Colonic mucosa (tissue), 4 donors: ENCODE measurements at regions not wholly inside any gene's neighbourhood (a gene's known extent, or its start where the extent isn't known, plus 50 kb on each side); places are given as distances from the start of the nearest gene placed in this dataset.

Experiments
- DNase-seq: peaks from one replicate; pipeline ENCODE4 v3.0.0-alpha.2; 2020
- H3K27ac ChIP-seq: fragments of 200-600 bp; one replicate; pipeline ENCODE4 v1.8.0; 2021
- H3K27me3 ChIP-seq: fragments of 200-600 bp; one replicate; pipeline ENCODE4 v1.8.0; 2021
- H3K36me3 ChIP-seq: fragments of 200-600 bp; one replicate; pipeline ENCODE4 v1.8.0; 2021
- H3K4me1 ChIP-seq: fragments of 200-600 bp; one replicate; pipeline ENCODE4 v1.8.0; 2021; ENCODE audit warnings: mild to moderate bottlenecking
- H3K4me3 ChIP-seq: fragments of 200-600 bp; one replicate; pipeline ENCODE4 v1.8.0; 2021
- H3K9ac ChIP-seq, 2 donors: one replicate each; pipeline ENCODE4 v1.7.0; 2013; ENCODE audit warnings: control low read depth in 2 of 2, low read depth in 2 of 2, low read length in 2 of 2
- H3K9me3 ChIP-seq: fragments of 200-600 bp; one replicate; pipeline ENCODE4 v1.8.0; 2021
- intact Hi-C: fragments of 100-400 bp; cut with DNase I; formaldehyde crosslinking; loops from one replicate; pipeline ENCODE4 v1.14.1; 2022
- TF ChIP-seq, protein P1 (sequence below): fragments of 200-600 bp; IDR thresholded peaks from one replicate; pipeline ENCODE4 v1.8.0; 2022; ENCODE audit warnings: antibody characterized with exemption, mild to moderate bottlenecking
- donor health status: healthy.
- donor health status: DM: no; HTN: no; CAD: no.
- donor health status: DM: no; HTN: no; CAD: no.

DNA sequence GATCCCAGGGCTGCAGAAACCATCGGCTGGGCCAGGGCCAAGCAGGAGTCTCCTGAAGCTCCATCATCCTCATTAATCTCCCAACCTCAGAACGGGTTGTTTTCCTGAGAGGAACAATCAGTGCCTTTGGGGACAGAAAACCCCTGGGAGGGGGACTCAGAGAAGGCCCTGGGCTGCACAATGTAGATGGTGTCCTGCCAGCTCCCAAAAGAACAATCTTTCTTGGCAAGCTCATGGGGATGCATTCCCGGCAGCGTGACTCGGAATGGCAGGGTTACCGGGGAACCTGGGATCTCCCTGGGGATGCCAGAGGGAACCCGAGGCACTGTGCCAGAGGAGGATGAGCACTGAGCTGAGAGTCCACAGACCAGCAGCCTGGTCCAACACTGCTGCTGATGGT, 72.1 kb upstream of the ATP2B2 start:
- DNase-seq, result no peak
- Histone ChIP-seq H3K4me1 (no peaks in the 10 kb centered on the region), H3K9ac (no peak overlapping the region), H3K9me3 (no peaks in the 10 kb centered on the region), H3K36me3 (no peaks in the 10 kb centered on the region), H3K4me3 (no peak overlapping the region), H3K27ac (no peak overlapping the region), H3K27me3 (no peaks in the 10 kb centered on the region)
- TF ChIP-seq, protein P1, sequence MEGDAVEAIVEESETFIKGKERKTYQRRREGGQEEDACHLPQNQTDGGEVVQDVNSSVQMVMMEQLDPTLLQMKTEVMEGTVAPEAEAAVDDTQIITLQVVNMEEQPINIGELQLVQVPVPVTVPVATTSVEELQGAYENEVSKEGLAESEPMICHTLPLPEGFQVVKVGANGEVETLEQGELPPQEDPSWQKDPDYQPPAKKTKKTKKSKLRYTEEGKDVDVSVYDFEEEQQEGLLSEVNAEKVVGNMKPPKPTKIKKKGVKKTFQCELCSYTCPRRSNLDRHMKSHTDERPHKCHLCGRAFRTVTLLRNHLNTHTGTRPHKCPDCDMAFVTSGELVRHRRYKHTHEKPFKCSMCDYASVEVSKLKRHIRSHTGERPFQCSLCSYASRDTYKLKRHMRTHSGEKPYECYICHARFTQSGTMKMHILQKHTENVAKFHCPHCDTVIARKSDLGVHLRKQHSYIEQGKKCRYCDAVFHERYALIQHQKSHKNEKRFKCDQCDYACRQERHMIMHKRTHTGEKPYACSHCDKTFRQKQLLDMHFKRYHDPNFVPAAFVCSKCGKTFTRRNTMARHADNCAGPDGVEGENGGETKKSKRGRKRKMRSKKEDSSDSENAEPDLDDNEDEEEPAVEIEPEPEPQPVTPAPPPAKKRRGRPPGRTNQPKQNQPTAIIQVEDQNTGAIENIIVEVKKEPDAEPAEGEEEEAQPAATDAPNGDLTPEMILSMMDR, result no peak
- intact Hi-C loops, result no loop called here

DNA sequence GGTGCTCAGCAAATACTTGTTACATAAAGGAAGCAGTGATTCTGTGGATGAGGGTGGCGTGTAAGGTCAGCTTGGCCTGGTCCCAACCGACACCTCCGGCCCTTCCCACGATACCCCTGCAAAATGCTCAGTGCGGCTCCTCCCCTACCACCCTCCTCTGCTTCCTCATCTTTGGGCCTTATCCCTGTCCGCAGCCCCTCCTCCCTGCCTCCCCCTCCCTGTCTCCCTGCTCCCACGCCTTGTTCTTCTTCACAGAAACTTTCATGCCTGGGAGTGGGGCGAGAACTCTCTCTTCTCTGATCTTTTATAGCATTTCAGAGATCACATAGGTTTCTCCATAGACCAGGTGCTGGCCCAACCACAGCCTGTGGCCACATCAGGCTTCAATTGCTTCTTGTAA, 75.0 kb upstream of the ATP2B2 start:
- Histone ChIP-seq H3K36me3 (no peaks in the 10 kb centered on the region), H3K4me1 (no peaks in the 10 kb centered on the region), H3K9me3 (no peaks in the 10 kb centered on the region), H3K27me3 (no peaks in the 10 kb centered on the region), H3K9ac (no peak overlapping the region), H3K27ac (no peak overlapping the region), H3K4me3 (no peak overlapping the region)
- TF ChIP-seq, protein P1, result no peak
- DNase-seq, result no peak
- intact Hi-C loops, result no loop called here

DNA sequence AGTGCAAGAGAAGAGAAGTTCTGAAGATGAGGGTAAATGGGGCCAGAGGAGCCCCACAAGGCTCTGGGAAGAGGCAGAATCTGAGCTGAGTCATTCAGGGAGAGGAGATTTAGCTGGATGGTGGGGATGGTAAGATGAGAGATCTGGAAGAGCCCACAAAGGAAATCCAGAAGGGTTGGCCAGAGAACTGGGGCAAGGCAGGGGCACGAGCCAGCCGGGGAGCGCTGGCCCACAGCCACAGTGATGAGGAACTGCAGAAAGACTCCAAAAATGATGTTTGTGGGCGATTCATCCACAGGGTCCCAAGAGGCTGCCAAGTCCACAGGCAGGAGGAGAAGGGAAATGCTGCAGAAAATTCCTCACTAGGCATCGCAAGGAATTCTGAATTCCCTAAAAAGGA, 75.9 kb upstream of the ATP2B2 start:
- H3K27ac ChIP-seq, result no peak overlapping the region
- intact Hi-C loops, result no loop called here
- TF ChIP-seq, protein P1, result no peak
- no peak overlapping the region for H3K9ac ChIP-seq
- no peaks in the 10 kb centered on the region for H3K27me3 ChIP-seq
- no peak for DNase-seq
- no peaks in the 10 kb centered on the region for H3K4me1 ChIP-seq
- no peaks in the 10 kb centered on the region for H3K9me3 ChIP-seq
- no peak overlapping the region for H3K4me3 ChIP-seq
- H3K36me3 ChIP-seq, result no peaks in the 10 kb centered on the region

DNA sequence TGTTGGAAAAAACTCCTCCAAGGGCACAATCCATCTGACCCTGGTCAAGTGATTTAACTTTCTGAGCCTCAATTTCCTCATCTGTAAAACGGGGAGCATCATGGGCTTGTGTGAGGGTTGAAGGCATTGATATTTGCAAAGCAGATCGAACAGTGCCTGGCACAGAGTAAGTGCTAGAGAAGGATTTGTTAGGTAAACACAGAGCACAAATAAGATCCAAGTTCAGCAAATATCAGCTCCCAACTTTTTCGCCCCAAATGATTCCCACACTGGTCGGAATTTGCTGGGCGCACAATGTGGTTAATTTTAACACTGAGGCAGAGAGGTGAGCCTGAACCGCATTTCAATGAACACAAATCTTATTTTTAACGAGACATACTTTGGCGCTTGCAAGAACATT, 76.3 kb upstream of the ATP2B2 start:
- Histone ChIP-seq H3K27me3 (no peaks in the 10 kb centered on the region), H3K27ac (no peak overlapping the region), H3K36me3 (no peaks in the 10 kb centered on the region), H3K4me1 (no peaks in the 10 kb centered on the region), H3K9ac (no peak overlapping the region), H3K4me3 (no peak overlapping the region), H3K9me3 (no peaks in the 10 kb centered on the region)
- no peak for DNase-seq
- intact Hi-C loops, result no loop called here
- TF ChIP-seq, protein P1, result no peak

DNA sequence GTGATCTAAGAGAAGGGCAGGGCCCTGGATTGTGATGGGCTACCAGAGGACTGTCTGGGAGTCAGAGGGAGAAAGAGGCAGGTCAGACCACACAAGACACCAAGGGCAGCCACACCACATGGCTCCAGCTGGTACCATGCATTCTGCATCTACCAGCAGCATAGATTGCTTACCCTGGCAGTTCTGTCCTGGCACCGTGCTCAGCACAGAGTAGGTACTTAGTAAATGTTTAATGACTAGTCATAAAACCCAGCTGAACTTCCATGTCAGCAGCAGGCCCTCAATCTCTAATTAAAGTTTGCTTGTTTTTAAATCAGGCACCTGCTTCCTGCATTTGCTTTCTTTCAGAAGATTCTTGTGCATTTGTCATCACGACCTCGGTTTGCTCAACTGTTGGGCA, 77.3 kb upstream of the ATP2B2 start:
- no peak overlapping the region for H3K4me3 ChIP-seq
- H3K27me3 ChIP-seq, result no peaks in the 10 kb centered on the region
- TF ChIP-seq, protein P1, result no peak
- H3K9me3 ChIP-seq, result no peaks in the 10 kb centered on the region
- no peak overlapping the region for H3K9ac ChIP-seq
- no peaks in the 10 kb centered on the region for H3K4me1 ChIP-seq
- DNase-seq, result no peak
- no peaks in the 10 kb centered on the region for H3K36me3 ChIP-seq
- no peak overlapping the region for H3K27ac ChIP-seq
- intact Hi-C loops, result no loop called here
